Coronary artery (tissue), 2 donors: ENCODE measurements at regions not wholly inside any gene's neighbourhood (a gene's known extent, or its start where the extent isn't known, plus 50 kb on each side); places are given as distances from the start of the nearest gene placed in this dataset.

Source experiments
- DNase-seq: peaks from one replicate; pipeline ENCODE4 v3.0.0-alpha.2; 2017; ENCODE audit warnings: low spot score
- H3K27ac ChIP-seq, 2 donors: fragments of 200-600 bp; sonication (generic); one replicate each; pipeline ENCODE4 v1.5.1; 2016 to 2019
- H3K4me3 ChIP-seq: fragments of 200-600 bp; sonication (generic); 2 replicates; pipeline ENCODE4 v1.5.1; 2016; ENCODE audit warnings: mild to moderate bottlenecking, moderate library complexity
- CTCF ChIP-seq: fragments of 200-600 bp; sonication (generic); IDR thresholded peaks from one replicate; pipeline ENCODE4 v1.5.1; 2019; ENCODE audit warnings: antibody characterized with exemption

- Histone ChIP-seq H3K27ac (no peak overlapping the region), H3K4me3 (no peak overlapping the region)
- DNase-seq = no peak
- no peak for TF ChIP-seq CTCF
Observed at GRCh38 chr13:64289702-64290101, 2874.1 kb upstream of the PCDH20 start.

GRCh38 chr13:64283926-64284325 lies 2868.3 kb upstream of the PCDH20 start:
- H3K27ac ChIP-seq = no peak overlapping the region
- H3K4me3 ChIP-seq = no peak overlapping the region
- no peak for DNase-seq
- no peak for TF ChIP-seq CTCF

- no peak for DNase-seq
- Histone ChIP-seq H3K4me3 (no peak overlapping the region), H3K27ac (no peak overlapping the region)
- no peak for TF ChIP-seq CTCF
Observed at GRCh38 chr13:64278493-64278892, 2862.8 kb upstream of the PCDH20 start.

GRCh38 chr13:64277097-64277496 lies 2861.4 kb upstream of the PCDH20 start:
- no peak overlapping the region for H3K4me3 ChIP-seq
- no peak for TF ChIP-seq CTCF
- no peak overlapping the region for H3K27ac ChIP-seq
- DNase-seq = no peak

- no peak for TF ChIP-seq CTCF
- Histone ChIP-seq H3K27ac (no peak overlapping the region), H3K4me3 (no peak overlapping the region)
- DNase-seq = no peak
Observed at GRCh38 chr13:64276232-64276631, 2860.6 kb upstream of the PCDH20 start.

- no peak for TF ChIP-seq CTCF
- no peak overlapping the region for H3K27ac ChIP-seq
- DNase-seq = no peak
- H3K4me3 ChIP-seq = no peak overlapping the region
Observed at GRCh38 chr13:64274481-64275217, 2859.0 kb upstream of the PCDH20 start.

GRCh38 chr13:64273780-64274179 lies 2858.1 kb upstream of the PCDH20 start:
- DNase-seq = no peak
- no peak for TF ChIP-seq CTCF
- Histone ChIP-seq H3K4me3 (no peak overlapping the region), H3K27ac (no peak overlapping the region)
